ENCODE measurements at regions not wholly inside any gene's neighbourhood (a gene's known extent, or its start where the extent isn't known, plus 50 kb on each side); places are given as distances from the start of the nearest gene placed in this dataset.
A peak's percentile ranks its signal among the peaks of the same experiment; 100 is the strongest.

GRCh38 chr9:79809316-79809876, 237.6 kb downstream of the TLE4 start:
- Histone ChIP-seq H3K9ac (no peak overlapping the region), H3K4me1 (peaks cover 77% of the 10 kb centered on the region), H3K4me3 (no peak overlapping the region), H3K4me2 (peak overlapping the region; percentile 88), H3K36me3 (no peaks in the 10 kb centered on the region), H3K27me3 (no peaks in the 10 kb centered on the region), H3K9me3 (0 out of 2 replicates have a peak, but pooled peaks cover 3% of the 10 kb centered on the region), H4K20me1 (no peaks in the 10 kb centered on the region), H3K27ac (no peak overlapping the region)
- TF ChIP-seq Cebpa-rat (IDR thresholded peaks at IDR 0.05), result no peak

GRCh38 chr9:79807971-79808370, 236.2 kb downstream of the TLE4 start:
- Histone ChIP-seq H3K27me3 (no peaks in the 10 kb centered on the region), H3K4me3 (no peak overlapping the region), H3K36me3 (no peaks in the 10 kb centered on the region), H3K27ac (no peak overlapping the region), H4K20me1 (no peaks in the 10 kb centered on the region), H3K4me2 (peak overlapping the region; percentile 3; the same call in 1 of the 2 replicates), H3K4me1 (peaks cover 63% of the 10 kb centered on the region), H3K9ac (no peak overlapping the region), H3K9me3 (peaks cover 9% of the 10 kb centered on the region; the same call in 1 of the 2 replicates)
- TF ChIP-seq Cebpa-rat (IDR thresholded peaks at IDR 0.05), result no peak

- no peaks in the 10 kb centered on the region for H3K27me3 ChIP-seq
- no peak overlapping the region for H3K9ac ChIP-seq
- H3K27ac ChIP-seq, result no peak overlapping the region
- peaks cover 52% of the 10 kb centered on the region for H3K4me1 ChIP-seq
- no peaks in the 10 kb centered on the region for H4K20me1 ChIP-seq
- H3K36me3 ChIP-seq, result no peaks in the 10 kb centered on the region
- peaks cover 9% of the 10 kb centered on the region; the same call in 1 of the 2 replicates for H3K9me3 ChIP-seq
- no peak overlapping the region for H3K4me3 ChIP-seq
- H3K4me2 ChIP-seq, result no peak overlapping the region
- no peak for TF ChIP-seq Cebpa-rat (IDR thresholded peaks at IDR 0.05)
Observed at GRCh38 chr9:79806086-79806485, 234.3 kb downstream of the TLE4 start.

- H3K27ac ChIP-seq, result no peak overlapping the region
- H3K4me2 ChIP-seq, result peak overlapping the region; percentile 47; the same call in 1 of the 2 replicates
- H3K9me3 ChIP-seq, result peaks cover 6% of the 10 kb centered on the region; the same call in 1 of the 2 replicates
- no peaks in the 10 kb centered on the region for H4K20me1 ChIP-seq
- H3K4me1 ChIP-seq, result peaks cover 22% of the 10 kb centered on the region
- H3K27me3 ChIP-seq, result no peaks in the 10 kb centered on the region
- no peak for TF ChIP-seq Cebpa-rat (IDR thresholded peaks at IDR 0.05)
- H3K4me3 ChIP-seq, result no peak overlapping the region
- no peaks in the 10 kb centered on the region for H3K36me3 ChIP-seq
- H3K9ac ChIP-seq, result no peak overlapping the region
Observed at GRCh38 chr9:79801459-79801858, 229.7 kb downstream of the TLE4 start.

GRCh38 chr9:79800578-79800977, 228.8 kb downstream of the TLE4 start:
- Histone ChIP-seq H3K4me2 (peak overlapping the region; percentile 47), H3K27ac (no peak overlapping the region), H3K4me1 (peaks cover 14% of the 10 kb centered on the region), H3K9ac (no peak overlapping the region), H3K27me3 (no peaks in the 10 kb centered on the region), H4K20me1 (no peaks in the 10 kb centered on the region), H3K9me3 (peaks cover 6% of the 10 kb centered on the region; the same call in 1 of the 2 replicates), H3K36me3 (no peaks in the 10 kb centered on the region), H3K4me3 (no peak overlapping the region)
- TF ChIP-seq Cebpa-rat (IDR thresholded peaks at IDR 0.05), result no peak

GRCh38 chr9:79799691-79800335, 228.0 kb downstream of the TLE4 start:
- no peaks in the 10 kb centered on the region for H3K27me3 ChIP-seq
- peaks cover 12% of the 10 kb centered on the region for H3K4me1 ChIP-seq
- no peaks in the 10 kb centered on the region for H3K36me3 ChIP-seq
- no peak for TF ChIP-seq Cebpa-rat (IDR thresholded peaks at IDR 0.05)
- no peak overlapping the region for H3K27ac ChIP-seq
- H3K9ac ChIP-seq, result no peak overlapping the region
- peaks cover 6% of the 10 kb centered on the region; the same call in 1 of the 2 replicates for H3K9me3 ChIP-seq
- no peak overlapping the region for H3K4me3 ChIP-seq
- H3K4me2 ChIP-seq, result no peak overlapping the region
- H4K20me1 ChIP-seq, result no peaks in the 10 kb centered on the region

GRCh38 chr9:79798450-79798849, 226.7 kb downstream of the TLE4 start:
- Histone ChIP-seq H3K9me3 (no peaks in the 10 kb centered on the region), H4K20me1 (no peaks in the 10 kb centered on the region), H3K4me2 (no peak overlapping the region), H3K36me3 (no peaks in the 10 kb centered on the region), H3K9ac (no peak overlapping the region), H3K27ac (no peak overlapping the region), H3K27me3 (no peaks in the 10 kb centered on the region), H3K4me3 (no peak overlapping the region), H3K4me1 (peaks cover 12% of the 10 kb centered on the region)
- TF ChIP-seq Cebpa-rat (IDR thresholded peaks at IDR 0.05), result no peak

- no peaks in the 10 kb centered on the region for H3K36me3 ChIP-seq
- H3K27me3 ChIP-seq, result no peaks in the 10 kb centered on the region
- no peak for TF ChIP-seq Cebpa-rat (IDR thresholded peaks at IDR 0.05)
- no peak overlapping the region for H3K4me2 ChIP-seq
- H3K4me3 ChIP-seq, result no peak overlapping the region
- H3K9me3 ChIP-seq, result no peaks in the 10 kb centered on the region
- H4K20me1 ChIP-seq, result no peaks in the 10 kb centered on the region
- no peak overlapping the region for H3K9ac ChIP-seq
- peaks cover 10% of the 10 kb centered on the region for H3K4me1 ChIP-seq
- H3K27ac ChIP-seq, result no peak overlapping the region
Observed at GRCh38 chr9:79796411-79796810, 224.6 kb downstream of the TLE4 start.

GRCh38 chr9:79788662-79789061, 216.9 kb downstream of the TLE4 start:
- Histone ChIP-seq H3K9me3 (peaks cover 19% of the 10 kb centered on the region), H4K20me1 (no peaks in the 10 kb centered on the region), H3K27ac (no peak overlapping the region), H3K36me3 (no peaks in the 10 kb centered on the region), H3K27me3 (no peaks in the 10 kb centered on the region), H3K4me3 (no peak overlapping the region), H3K4me2 (no peak overlapping the region), H3K4me1 (0 out of 2 replicates have a peak, but pooled peaks cover 6% of the 10 kb centered on the region), H3K9ac (no peak overlapping the region)
- TF ChIP-seq Cebpa-rat (IDR thresholded peaks at IDR 0.05), result no peak

- Histone ChIP-seq H3K27ac (no peak overlapping the region), H3K9me3 (0 out of 2 replicates have a peak, but pooled peaks cover 13% of the 10 kb centered on the region), H3K36me3 (no peaks in the 10 kb centered on the region), H4K20me1 (no peaks in the 10 kb centered on the region), H3K27me3 (no peaks in the 10 kb centered on the region), H3K4me2 (no peak overlapping the region), H3K4me3 (no peak overlapping the region), H3K4me1 (0 out of 2 replicates have a peak, but pooled peaks cover 6% of the 10 kb centered on the region), H3K9ac (no peak overlapping the region)
- no peak for TF ChIP-seq Cebpa-rat (IDR thresholded peaks at IDR 0.05)
Observed at GRCh38 chr9:79781263-79781662, 209.5 kb downstream of the TLE4 start.

Data from BLaER1 (cell line).